Stomach (tissue), 8 donors: ENCODE measurements at regions not wholly inside any gene's neighbourhood (a gene's known extent, or its start where the extent isn't known, plus 50 kb on each side); places are given as distances from the start of the nearest gene placed in this dataset.
"Not testable (repeated sequence)": the region's sequence is repeated elsewhere in the genome, so short reads cannot be mapped to it uniquely, and the experiment has no call there.

Experiments
- DNase-seq, 2 donors: peaks; one replicate each; pipeline versions ENCODE4 v3.0.0 to v3.0.0-alpha.2; 2013 to 2019
- H3K27ac ChIP-seq, 5 donors: fragments of 200-600 bp in 4 of 5; sonication (generic) in 4 of 5; one replicate each; pipeline ENCODE4 v1.5.1; 2013 to 2019; ENCODE audit warnings: mild to moderate bottlenecking in 1 of 5, moderate library complexity in 1 of 5
- H3K27me3 ChIP-seq, 3 donors: fragments of 200-600 bp; sonication (generic); one replicate each; pipeline ENCODE4 v1.5.1; 2017 to 2019; ENCODE audit warnings: mixed run types in 1 of 3
- H3K36me3 ChIP-seq, 4 donors: fragments of 200-600 bp; sonication (generic); 1 replicate in 3 of 4; 2 replicates in 1 of 4; pipeline ENCODE4 v1.5.1; 2016 to 2019
- H3K4me1 ChIP-seq, 4 donors: fragments of 200-600 bp; sonication (generic); one replicate each; pipeline ENCODE4 v1.5.1; 2016 to 2019
- H3K4me3 ChIP-seq, 4 donors: fragments of 200-600 bp; sonication (generic) in 3 of 4; one replicate each; pipeline ENCODE4 v1.5.1; 2016 to 2019; ENCODE audit warnings: mild to moderate bottlenecking in 1 of 4
- H3K9me3 ChIP-seq, 4 donors: fragments of 200-600 bp; sonication (generic); one replicate each; pipeline ENCODE4 v1.5.1; 2016 to 2019
- CTCF ChIP-seq, 7 experiments: fragments of 450-650 bp in 4 of 7; fragments of 200-600 bp in 3 of 7; sonication (generic) in 3 of 7; IDR thresholded peaks; one replicate each; pipeline ENCODE4 v1.5.1; 2016 to 2019; ENCODE audit warnings: antibody characterized with exemption in 7 of 7, control low read depth in 2 of 7, mild to moderate bottlenecking in 1 of 7
- EP300 ChIP-seq: sonication (generic); formaldehyde crosslinking; IDR thresholded peaks from one replicate; pipeline ENCODE4 v1.6.1; 2017; ENCODE audit warnings: antibody characterized with exemption
- POLR2A ChIP-seq, 4 donors: fragments of 450-650 bp; IDR thresholded peaks; one replicate each; pipeline ENCODE4 v1.6.1; 2016; ENCODE audit warnings: antibody characterized with exemption in 4 of 4, control low read depth in 2 of 4, mild to moderate bottlenecking in 1 of 4, moderate library complexity in 1 of 4
- POLR2AphosphoS5 ChIP-seq, 3 donors: sonication (generic); formaldehyde crosslinking; IDR thresholded peaks; one replicate each; pipeline ENCODE4 v1.6.1; 2016; ENCODE audit warnings: antibody characterized with exemption in 3 of 3
- WGBS, 5 donors: extraction: QIAGEN DNeasy Blood & Tissue Kit in 3 of 5; methylation state at CpG; one replicate each; pipeline versions ENCODE4 v1.1.5 to v1.1.7; 2013 to 2018; 5-methylcytosine and 5-hydroxymethylcytosine counted together
- intact Hi-C: fragments of 100-400 bp; cut with DNase I; formaldehyde crosslinking; loops from one replicate; pipeline ENCODE4 v1.15.1; 2023; ENCODE audit warnings: low total_unique reads
- donor health status: healthy with polysubstance abuse.
- donor health status: Bipolar disorder and iron deficiency.
- donor health status: healthy.

DNA sequence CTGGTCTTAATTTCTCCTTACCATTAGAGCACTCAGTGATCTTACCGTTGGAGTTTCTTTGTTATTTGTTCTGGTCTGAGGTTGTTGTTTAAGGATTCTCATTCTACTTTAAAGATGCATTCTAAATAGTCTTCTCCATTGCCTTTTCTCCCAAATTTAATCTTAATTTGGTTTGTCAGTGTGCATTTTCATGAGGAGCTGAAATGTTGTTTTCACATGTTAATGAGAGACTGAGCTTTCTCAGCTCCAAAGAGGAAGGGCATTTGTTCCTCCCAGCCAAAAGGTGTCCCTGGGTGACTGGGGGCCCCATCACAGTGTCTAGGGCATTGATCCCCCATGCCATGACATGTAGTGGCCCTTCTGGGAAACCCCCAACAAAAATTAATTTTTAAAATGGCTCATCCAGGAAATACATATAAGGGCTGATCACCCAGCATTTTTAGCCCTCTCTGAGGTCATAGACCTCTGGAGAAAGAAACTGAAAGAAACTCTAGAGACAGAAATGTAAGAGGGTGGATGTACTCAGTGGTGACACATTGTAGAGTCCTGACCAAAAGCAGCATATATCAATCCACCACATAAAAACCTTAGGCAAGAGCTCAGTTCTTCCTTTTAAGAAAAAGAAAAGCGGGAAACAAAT is 240.4 kb upstream of the RAI14 start:
- 51 to 66% (median 58%) methylated on average over 2 of the region's 2 CpGs for WGBS, 5 donors
- TF ChIP-seq EP300 (no peak), POLR2A (IDR thresholded peaks at IDR 0.05) (no peak), CTCF (IDR thresholded peaks at IDR 0.05) (no peak), POLR2AphosphoS5 (IDR thresholded peaks at IDR 0.05) (no peak)
- Histone ChIP-seq H3K36me3 (no peaks in the 10 kb centered on the region), H3K27ac (no peak overlapping the region), H3K27me3 (no peaks in the 10 kb centered on the region), H3K9me3 (peaks cover 0 to 6% (median 0%) of the 10 kb centered on the region in 4 donors), H3K4me1 (no peaks in the 10 kb centered on the region), H3K4me3 (no peak overlapping the region)
- intact Hi-C loops = no loop called here
- no peak for DNase-seq

DNA sequence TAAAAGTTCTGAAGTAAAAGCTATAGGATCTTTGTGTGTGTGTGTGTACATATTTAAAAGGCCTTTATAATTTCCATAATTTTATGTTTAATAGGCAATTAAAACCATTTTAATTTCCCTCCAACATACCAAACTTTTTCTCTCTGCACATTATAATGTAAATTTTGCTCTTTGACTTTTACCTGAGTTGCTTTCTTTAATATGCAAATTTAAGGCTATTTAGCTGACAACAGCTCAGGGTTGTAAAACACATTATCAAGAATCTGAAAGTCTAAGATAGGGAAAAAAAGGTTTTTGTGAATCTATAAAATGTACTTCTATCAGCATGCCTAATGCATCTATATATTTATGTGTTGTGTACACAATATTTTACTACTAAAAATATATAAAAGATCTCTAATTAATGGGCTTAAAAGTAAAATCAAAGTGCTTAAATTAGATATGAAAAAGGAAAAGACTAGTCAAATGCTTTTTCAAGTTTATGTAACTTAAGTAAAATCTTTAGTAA is 239.6 kb upstream of the RAI14 start:
- Histone ChIP-seq H3K4me1 (no peaks in the 10 kb centered on the region), H3K27me3 (no peaks in the 10 kb centered on the region), H3K9me3 (peaks cover 0 to 6% (median 0%) of the 10 kb centered on the region in 4 donors), H3K4me3 (no peak overlapping the region), H3K36me3 (no peaks in the 10 kb centered on the region), H3K27ac (no peak overlapping the region)
- TF ChIP-seq POLR2A (IDR thresholded peaks at IDR 0.05) (no peak), CTCF (IDR thresholded peaks at IDR 0.05) (no peak), EP300 (no peak), POLR2AphosphoS5 (IDR thresholded peaks at IDR 0.05) (no peak)
- intact Hi-C loops = no loop called here
- DNase-seq = no peak

DNA sequence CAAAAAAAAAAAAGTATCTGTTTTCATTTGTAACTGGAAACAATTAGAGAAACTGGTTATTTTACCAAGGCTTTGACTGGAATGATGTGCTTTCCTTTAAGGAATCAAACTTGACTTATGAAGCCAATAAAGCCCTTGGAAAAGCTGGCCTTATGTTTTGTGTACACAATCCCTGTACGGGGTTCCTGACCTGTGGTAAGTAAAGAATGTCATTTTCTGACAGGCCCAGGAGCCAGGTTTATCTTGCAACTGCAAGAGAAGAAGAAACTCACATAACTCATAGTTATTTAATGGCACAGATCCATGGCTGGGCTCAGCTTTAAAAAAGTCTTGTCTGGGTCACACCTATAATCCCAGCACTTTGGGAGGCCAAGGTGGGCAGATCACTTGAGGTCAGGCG is 235.9 kb upstream of the RAI14 start:
- H3K36me3 ChIP-seq, H3K27me3 ChIP-seq, intact Hi-C loops, H3K27ac ChIP-seq, H3K4me3 ChIP-seq, H3K9me3 ChIP-seq, DNase-seq, H3K4me1 ChIP-seq: not testable (repeated sequence)
- 29 to 53% (median 41%) methylated on average over 2 of the region's 2 CpGs for WGBS, 5 donors

DNA sequence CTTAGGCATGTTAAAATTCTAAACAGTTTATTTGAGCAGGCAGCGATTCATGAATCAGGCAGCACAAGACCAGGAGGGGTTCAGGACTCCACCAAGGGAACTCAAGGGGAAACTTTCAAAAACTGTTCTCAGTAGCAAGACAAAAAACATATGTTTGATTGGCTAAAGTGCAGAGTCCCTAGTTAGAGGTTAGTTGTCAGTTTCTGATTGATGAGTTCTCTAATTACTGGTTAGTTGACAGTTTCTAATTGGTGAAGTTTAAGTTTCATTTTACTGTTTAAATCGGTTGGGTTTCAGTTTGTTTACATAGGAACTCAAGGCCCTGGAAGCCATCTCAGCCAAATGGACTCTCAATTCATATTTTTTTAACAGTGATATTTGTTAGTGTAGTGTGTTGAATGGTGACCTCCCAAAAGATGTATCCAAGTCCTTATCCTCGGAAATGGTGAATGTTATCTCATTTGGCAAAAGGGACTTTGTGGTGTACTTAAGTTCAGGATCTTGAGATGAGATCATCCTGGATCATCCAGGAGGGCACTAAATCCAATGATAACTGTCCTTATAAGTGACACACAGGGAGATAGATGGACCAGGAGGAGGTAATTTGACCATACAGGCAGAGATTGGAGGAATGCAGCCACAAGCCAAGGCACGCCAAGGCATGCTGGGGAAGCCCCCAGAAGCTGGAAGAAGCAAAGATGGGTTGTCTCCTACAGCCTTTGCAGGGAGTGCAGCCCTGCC is 219.2 kb upstream of the RAI14 start:
- H3K27me3 ChIP-seq = no peaks in the 10 kb centered on the region
- intact Hi-C loops = no loop called here
- H3K4me3 ChIP-seq = no peak overlapping the region
- H3K36me3 ChIP-seq = no peaks in the 10 kb centered on the region
- no peak for DNase-seq
- 63 to 80% (median 69%) methylated on average over 4 of the region's 4 CpGs for WGBS, 5 donors
- no peak overlapping the region for H3K27ac ChIP-seq
- H3K4me1 ChIP-seq = no peaks in the 10 kb centered on the region
- peaks cover 0 to 4% (median 0%) of the 10 kb centered on the region in 4 donors for H3K9me3 ChIP-seq
- TF ChIP-seq CTCF (IDR thresholded peaks at IDR 0.05) = no peak
- no peak for TF ChIP-seq POLR2A (IDR thresholded peaks at IDR 0.05)
- no peak for TF ChIP-seq EP300
- TF ChIP-seq POLR2AphosphoS5 (IDR thresholded peaks at IDR 0.05) = no peak

DNA sequence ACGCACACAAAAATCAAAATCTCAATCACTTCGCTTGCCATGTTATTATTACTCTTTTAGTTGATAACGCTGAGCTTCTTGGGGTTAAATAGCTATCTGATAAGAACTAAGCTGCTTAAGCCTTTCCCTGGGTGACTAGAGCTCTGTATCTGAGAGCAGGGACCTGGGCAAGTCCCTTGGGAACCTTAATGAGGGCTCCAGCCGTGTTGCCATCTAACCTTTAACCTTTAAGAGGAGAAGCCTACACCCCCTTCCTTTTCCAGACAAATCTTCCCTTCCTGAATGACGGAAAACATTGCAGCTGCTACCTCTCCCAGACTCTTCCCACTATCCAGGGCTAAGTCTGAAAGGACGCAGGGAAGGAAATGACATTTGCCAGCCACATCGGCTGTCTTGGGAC is 216.5 kb upstream of the RAI14 start:
- H3K4me1 ChIP-seq = no peaks in the 10 kb centered on the region
- peaks cover 0 to 4% (median 0%) of the 10 kb centered on the region in 4 donors for H3K9me3 ChIP-seq
- no peaks in the 10 kb centered on the region for H3K27me3 ChIP-seq
- H3K27ac ChIP-seq = no peak overlapping the region
- 67 to 75% (median 73%) methylated on average over 7 of the region's 7 CpGs for WGBS, 5 donors
- no peaks in the 10 kb centered on the region for H3K36me3 ChIP-seq
- DNase-seq = no peak
- intact Hi-C loops = no loop called here
- no peak overlapping the region for H3K4me3 ChIP-seq
- TF ChIP-seq EP300 = no peak

- H3K27me3 ChIP-seq, H3K27ac ChIP-seq, H3K36me3 ChIP-seq, H3K9me3 ChIP-seq, H3K4me1 ChIP-seq, intact Hi-C loops, DNase-seq, H3K4me3 ChIP-seq: not testable (repeated sequence)
- 79 to 100% (median 97%) methylated on average over 1 of the region's 1 CpG for WGBS, 5 donors
These were observed 214.4 kb upstream of the RAI14 start for GRCh38 chr5:34441767-34442166.
